Bronchial epithelial cell (primary cell): ENCODE measurements at regions not wholly inside any gene's neighbourhood (a gene's known extent, or its start where the extent isn't known, plus 50 kb on each side); places are given as distances from the start of the nearest gene placed in this dataset.

ENCODE experiments used
- DNase-seq: peaks from one replicate; pipeline ENCODE4 v3.0.0-alpha.2; 2010; ENCODE audit warnings: low read depth
- FAIRE-seq: peaks from 2 replicates; lab custom pipeline; 2011; peaks lifted over from hg19 to GRCh38; lab: Jason Lieb, UNC
- H3K27me3 ChIP-seq: 2 replicates; pipeline ENCODE4 v1.5.1; 2011; ENCODE audit warnings: low read length; ENCODE audit not compliant: control insufficient read depth, insufficient read depth
- H3K36me3 ChIP-seq: 2 replicates; pipeline ENCODE4 v1.5.1; 2011; ENCODE audit warnings: low read length; ENCODE audit not compliant: control insufficient read depth, insufficient read depth
- H3K4me3 ChIP-seq: 2 replicates; pipeline ENCODE4 v1.5.1; 2011; ENCODE audit warnings: mild to moderate bottlenecking, low read depth, low read length, control low read depth
- TF ChIP-seq, protein P1 (sequence below): IDR thresholded peaks from 2 replicates; pipeline ENCODE4 v1.5.1; 2011; ENCODE audit warnings: mild to moderate bottlenecking, moderate library complexity, low read length, control low read depth, inconsistent platforms; ENCODE audit not compliant: insufficient read depth, severe bottlenecking

DNA sequence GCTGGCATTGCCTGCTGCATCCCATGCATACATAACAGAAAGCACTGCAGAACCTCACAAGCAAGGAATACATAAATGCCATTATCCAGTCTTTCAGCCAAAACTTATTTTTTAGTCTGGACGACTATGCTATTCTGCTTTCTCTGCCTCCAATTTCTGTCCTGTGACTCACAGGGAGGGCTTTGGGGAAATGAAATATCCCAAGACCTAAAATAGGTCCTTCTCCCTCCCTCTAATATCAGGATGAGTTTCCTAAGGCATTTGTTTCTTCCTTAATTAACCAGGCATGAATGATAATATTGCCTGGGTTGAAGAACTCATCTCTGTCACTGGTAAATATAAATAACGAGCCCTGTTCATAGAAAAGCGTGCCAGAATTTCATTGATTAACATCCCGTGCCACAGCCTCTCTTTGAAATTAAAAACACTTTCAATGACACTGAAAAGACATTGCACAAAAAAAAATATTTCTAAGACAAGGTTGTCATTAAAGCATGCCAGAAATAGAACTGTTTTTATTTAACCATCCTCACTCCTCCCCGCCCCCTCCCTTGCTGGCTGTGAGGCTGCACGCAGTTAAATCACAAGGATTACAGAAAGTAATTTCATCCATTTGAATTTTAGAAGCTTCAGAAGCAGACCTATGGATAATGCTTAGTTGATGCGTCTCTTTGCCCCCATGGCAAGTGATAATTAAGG is 103.0 kb upstream of the ANKRD1 start:
- FAIRE-seq (no peak), DNase-seq (no peak)
- TF ChIP-seq, protein P1, sequence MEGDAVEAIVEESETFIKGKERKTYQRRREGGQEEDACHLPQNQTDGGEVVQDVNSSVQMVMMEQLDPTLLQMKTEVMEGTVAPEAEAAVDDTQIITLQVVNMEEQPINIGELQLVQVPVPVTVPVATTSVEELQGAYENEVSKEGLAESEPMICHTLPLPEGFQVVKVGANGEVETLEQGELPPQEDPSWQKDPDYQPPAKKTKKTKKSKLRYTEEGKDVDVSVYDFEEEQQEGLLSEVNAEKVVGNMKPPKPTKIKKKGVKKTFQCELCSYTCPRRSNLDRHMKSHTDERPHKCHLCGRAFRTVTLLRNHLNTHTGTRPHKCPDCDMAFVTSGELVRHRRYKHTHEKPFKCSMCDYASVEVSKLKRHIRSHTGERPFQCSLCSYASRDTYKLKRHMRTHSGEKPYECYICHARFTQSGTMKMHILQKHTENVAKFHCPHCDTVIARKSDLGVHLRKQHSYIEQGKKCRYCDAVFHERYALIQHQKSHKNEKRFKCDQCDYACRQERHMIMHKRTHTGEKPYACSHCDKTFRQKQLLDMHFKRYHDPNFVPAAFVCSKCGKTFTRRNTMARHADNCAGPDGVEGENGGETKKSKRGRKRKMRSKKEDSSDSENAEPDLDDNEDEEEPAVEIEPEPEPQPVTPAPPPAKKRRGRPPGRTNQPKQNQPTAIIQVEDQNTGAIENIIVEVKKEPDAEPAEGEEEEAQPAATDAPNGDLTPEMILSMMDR, result no peak
- H3K4me3 ChIP-seq, result no peak overlapping the region
- no peaks in the 10 kb centered on the region for H3K36me3 ChIP-seq
- H3K27me3 ChIP-seq, result peaks cover 9% of the 10 kb centered on the region

DNA sequence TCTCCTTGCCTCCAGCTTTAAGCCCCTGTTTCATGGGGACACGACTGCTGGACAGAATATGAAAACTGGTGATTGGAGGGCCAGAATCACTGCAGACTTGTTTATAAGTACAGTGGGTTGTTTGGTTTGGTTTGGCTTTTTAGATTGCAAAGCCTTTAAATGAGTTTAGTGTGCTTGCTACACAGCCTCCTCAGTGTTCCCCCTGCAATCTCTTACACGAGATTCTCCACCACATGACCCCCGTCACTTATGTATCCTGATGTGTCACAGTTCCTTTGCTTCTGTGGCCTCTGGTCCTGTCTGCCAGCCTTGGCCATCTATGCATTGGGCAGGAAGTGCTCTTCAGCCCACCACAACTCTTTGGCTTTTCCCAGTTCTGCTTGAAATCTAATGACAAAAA is 103.7 kb upstream of the ANKRD1 start:
- Histone ChIP-seq H3K27me3 (peaks cover 9% of the 10 kb centered on the region), H3K36me3 (no peaks in the 10 kb centered on the region), H3K4me3 (no peak overlapping the region)
- FAIRE-seq, result no peak
- TF ChIP-seq, protein P1, result no peak
- DNase-seq, result no peak

GRCh38 chr10:91032611-91033206 is 111.8 kb upstream of the ANKRD1 start:
- Histone ChIP-seq H3K4me3 (no peak overlapping the region), H3K36me3 (no peaks in the 10 kb centered on the region), H3K27me3 (no peaks in the 10 kb centered on the region)
- DNase-seq (no peak), FAIRE-seq (no peak)
- TF ChIP-seq, protein P1, result no peak

DNA sequence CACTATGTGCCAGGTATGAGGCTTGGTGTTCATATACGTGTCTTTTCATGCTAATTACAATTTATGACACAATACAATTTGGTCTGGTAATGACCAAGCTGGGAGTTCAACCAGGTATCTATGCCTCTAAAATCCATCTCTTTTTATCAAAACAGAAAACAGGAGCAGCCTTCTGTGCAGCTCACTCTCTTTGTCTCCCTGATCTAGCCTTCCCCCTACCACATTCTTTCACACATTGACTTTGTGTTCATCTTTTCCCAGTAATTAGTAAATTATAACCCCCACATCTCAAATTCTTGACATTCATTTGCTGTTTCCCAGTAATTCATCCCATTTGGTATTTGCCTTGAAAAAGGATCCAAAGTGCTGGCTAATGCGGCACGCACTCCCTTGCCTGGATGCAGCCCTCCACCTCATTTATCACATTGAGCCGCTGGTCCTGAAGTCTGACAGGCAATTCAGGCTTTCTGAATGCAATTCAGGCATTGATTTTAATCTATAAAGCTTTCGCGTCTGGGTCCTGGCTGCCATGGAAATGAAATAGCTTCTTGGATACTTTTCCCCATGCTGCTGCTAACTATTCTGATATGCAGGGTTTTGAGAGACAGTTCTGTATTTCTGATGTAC is 112.5 kb upstream of the ANKRD1 start:
- Histone ChIP-seq H3K36me3 (no peaks in the 10 kb centered on the region), H3K27me3 (no peaks in the 10 kb centered on the region), H3K4me3 (no peak overlapping the region)
- TF ChIP-seq, protein P1, result no peak
- DNase-seq (no peak), FAIRE-seq (no peak)

- Histone ChIP-seq H3K27me3 (no peaks in the 10 kb centered on the region), H3K4me3 (no peak overlapping the region), H3K36me3 (no peaks in the 10 kb centered on the region)
- DNase-seq (no peak), FAIRE-seq (no peak)
- TF ChIP-seq, protein P1, result no peak
Measured at GRCh38 chr10:91034042-91034441, 113.2 kb upstream of the ANKRD1 start.
